K562 (cell line): ENCODE measurements at regions not wholly inside any gene's neighbourhood (a gene's known extent, or its start where the extent isn't known, plus 50 kb on each side); places are given as distances from the start of the nearest gene placed in this dataset.

ENCODE experiments used
- ATAC-seq: fragments of 200-7000 bp; cut with Tn5 transposase; 3 replicates; pipeline ENCODE4 v1.9.1; 2020; ENCODE audit warnings: moderate library complexity
- BruUV-seq: library from RNA; stranded (reverse); fragments of 400-500 nt; replicated peaks from 2 replicates; lab custom pipeline; 2021; lab: Mats Ljungman, UMichigan
- CTCF ChIA-PET: fragments of 300-600 bp; formaldehyde crosslinking; extraction: SDS; loops from one replicate; lab custom pipeline; 2021; ENCODE audit warnings: low intra/inter-chr PET ratio; lab: Yijun Ruan, JAX
- POLR2A ChIA-PET: fragments of 300-600, 350-650 bp; sonication (Branson Sonifier 250); formaldehyde crosslinking; extraction: SDS; loops from one replicate; lab custom pipeline; 2021; ENCODE audit warnings: antibody characterized with exemption, inconsistent platforms; lab: Yijun Ruan, JAX
- DNase-seq, 4 experiments: peaks; one replicate each; pipeline versions ENCODE4 v3.0.0 to v3.0.0-alpha.2; 2011 to 2018; ENCODE audit warnings: low spot score in 3 of 4, mixed read lengths in 3 of 4; ENCODE audit errors: extremely low read depth in 1 of 4
- FAIRE-seq: peaks from 2 replicates; lab custom pipeline; 2011; peaks lifted over from hg19 to GRCh38; lab: Jason Lieb, UNC
- H2AFZ ChIP-seq: 2 replicates; pipeline ENCODE4 v1.6.0; 2011; ENCODE audit warnings: low read depth, low read length, control low read depth, inconsistent platforms
- H3K27ac ChIP-seq: fragments of 200-600 bp; 3 replicates; pipeline ENCODE4 v1.8.0; 2011; ENCODE audit warnings: low read depth, mild to moderate bottlenecking, control low read depth, inconsistent platforms, low read length, moderate library complexity, mixed read lengths; ENCODE audit errors: extremely low read depth
- H3K27me3 ChIP-seq, 2 experiments: fragments of 300-600 bp in 1 of 2; 2 replicates in 1 of 2; 3 replicates in 1 of 2; pipeline versions ENCODE4 v1.6.0 to v1.8.0; 2011; ENCODE audit warnings: inconsistent platforms in 2 of 2, low read length in 2 of 2, mild to moderate bottlenecking in 1 of 2, mixed read lengths in 1 of 2, moderate library complexity in 1 of 2; ENCODE audit not compliant: control insufficient read depth in 2 of 2, insufficient read depth in 2 of 2
- H3K36me3 ChIP-seq: fragments of 300-600 bp; 3 replicates; pipeline ENCODE4 v1.8.0; 2011; ENCODE audit warnings: mild to moderate bottlenecking, low read length, inconsistent platforms; ENCODE audit not compliant: control insufficient read depth, insufficient read depth
- H3K4me1 ChIP-seq, 2 experiments: fragments of 200-600 bp in 1 of 2; replicated peaks in 1 of 2; 2 replicates in 1 of 2; 3 replicates in 1 of 2; pipeline versions ENCODE4 v1.5.1 to v1.8.0; 2011; ENCODE audit warnings: inconsistent platforms in 2 of 2, low read length in 2 of 2, mild to moderate bottlenecking in 1 of 2, mixed read lengths in 1 of 2, moderate library complexity in 1 of 2; ENCODE audit not compliant: control insufficient read depth in 2 of 2, insufficient read depth in 2 of 2
- H3K4me2 ChIP-seq: 2 replicates; pipeline ENCODE4 v1.6.1; 2011; ENCODE audit warnings: low read length, control low read depth, inconsistent platforms, mixed read lengths; ENCODE audit not compliant: insufficient read depth
- H3K4me3 ChIP-seq: fragments of 200-600 bp; sonication (generic), shearing (Covaris generic); 2 replicates; pipeline ENCODE4 v1.5.1; 2016; ENCODE audit warnings: control low read depth, inconsistent platforms
- H3K79me2 ChIP-seq: fragments of 200-600 bp; 3 replicates; pipeline ENCODE4 v1.8.0; 2011; ENCODE audit warnings: low read length, inconsistent platforms; ENCODE audit not compliant: control insufficient read depth, insufficient read depth
- H3K9ac ChIP-seq, 2 experiments: 2 replicates each; pipeline versions ENCODE4 v1.6.0 to v1.6.1; 2011; ENCODE audit warnings: low read depth in 2 of 2, low read length in 2 of 2, control low read depth in 1 of 2, inconsistent platforms in 1 of 2, mild to moderate bottlenecking in 1 of 2, mixed read lengths in 1 of 2; ENCODE audit not compliant: insufficient read depth in 1 of 2
- H3K9me1 ChIP-seq: one replicate; pipeline ENCODE4 v1.6.0; 2011; ENCODE audit warnings: inconsistent platforms, mild to moderate bottlenecking, low read length, moderate library complexity; ENCODE audit not compliant: control insufficient read depth, insufficient read depth
- H3K9me3 ChIP-seq: replicated peaks from 2 replicates; pipeline ENCODE4 v1.5.1; 2011; ENCODE audit warnings: low read depth, low read length, inconsistent platforms; ENCODE audit not compliant: control insufficient read depth, insufficient read depth
- H4K20me1 ChIP-seq: replicated peaks from 2 replicates; pipeline ENCODE4 v1.6.1; 2011; ENCODE audit warnings: low read length, inconsistent platforms, mixed read lengths; ENCODE audit not compliant: control insufficient read depth, insufficient read depth
- ADNP ChIP-seq: fragments of 200-800 bp; sonication (Bioruptor generic); IDR thresholded peaks from 2 replicates; pipeline ENCODE4 v1.6.1; 2016; ENCODE audit warnings: missing genetic modification characterization, missing compliant biosample characterization
- BMI1 ChIP-seq: fragments of 150-350 bp; IDR thresholded peaks from 2 replicates; pipeline ENCODE4 v1.6.1; 2014; ENCODE audit warnings: low read length
- CTCFL ChIP-seq: IDR thresholded peaks from 2 replicates; pipeline ENCODE4 v1.6.1; 2011; ENCODE audit warnings: borderline replicate concordance, low read depth, mild to moderate bottlenecking, moderate library complexity, low read length; ENCODE audit not compliant: insufficient read depth, poor library complexity, severe bottlenecking
- FOXK1 ChIP-seq: sonication (generic); formaldehyde crosslinking; IDR thresholded peaks from 2 replicates; pipeline ENCODE4 v1.8.0; 2022; ENCODE audit warnings: missing genetic modification reagents, mild to moderate bottlenecking, borderline replicate concordance
- MITF ChIP-seq: IDR thresholded peaks from 2 replicates; pipeline ENCODE4 v1.6.1; 2014; ENCODE audit warnings: antibody characterized with exemption
- NCOA1 ChIP-seq: fragments of 450-650 bp; IDR thresholded peaks from 2 replicates; pipeline ENCODE4 v1.6.1; 2016; ENCODE audit warnings: low read depth
- NCOA2 ChIP-seq, 2 experiments: fragments of 450-650 bp; IDR thresholded peaks; 2 replicates each; pipeline ENCODE4 v1.6.1; 2018; ENCODE audit warnings: mild to moderate bottlenecking in 2 of 2, moderate library complexity in 1 of 2; ENCODE audit not compliant: partially characterized antibody in 2 of 2
- NR0B1 ChIP-seq: fragments of 450-650 bp; IDR thresholded peaks from one replicate; pipeline ENCODE4 v1.6.1; 2018; ENCODE audit warnings: mild to moderate bottlenecking, moderate library complexity; ENCODE audit not compliant: partially characterized antibody
- PHTF2 ChIP-seq: fragments of 250-450 bp; sonication (Bioruptor Pico); IDR thresholded peaks from 2 replicates; pipeline ENCODE4 v1.5.0; 2021; ENCODE audit warnings: mild to moderate bottlenecking
- POLR3A ChIP-seq: IDR thresholded peaks from 2 replicates; pipeline ENCODE4 v1.6.1; 2011; ENCODE audit warnings: borderline replicate concordance, mild to moderate bottlenecking, moderate library complexity; ENCODE audit not compliant: insufficient read length, insufficient read depth; ENCODE audit errors: extremely low read depth
- SP2 ChIP-seq: IDR thresholded peaks from 2 replicates; pipeline ENCODE4 v1.6.1; 2011; ENCODE audit warnings: mild to moderate bottlenecking, low read depth, low read length, moderate library complexity; ENCODE audit not compliant: poor library complexity, severe bottlenecking; ENCODE audit errors: extremely low read depth
- TBP ChIP-seq: optimal IDR thresholded peaks from 2 replicates; pipeline ENCODE3; 2011; ENCODE audit warnings: low read depth, low read length, improper control_type of control experiment
- TSC22D4 ChIP-seq: fragments of 450-650 bp; IDR thresholded peaks from 2 replicates; pipeline ENCODE4 v1.6.1; 2016; ENCODE audit warnings: missing genetic modification characterization, missing biosample characterization, control low read depth
- XRCC4 ChIP-seq: IDR thresholded peaks from one replicate; pipeline ENCODE4 v1.6.1; 2011; ENCODE audit not compliant: insufficient read depth, insufficient read length; ENCODE audit errors: extremely low read depth
- ZFPM2 ChIP-seq: fragments of 250-450 bp; sonication (Bioruptor Pico); IDR thresholded peaks from 2 replicates; pipeline ENCODE4 v1.5.1; 2022; ENCODE audit warnings: mild to moderate bottlenecking
- WGBS: fragments of 100-300 bp; shearing (Covaris generic); methylation state at CpG from one replicate; pipeline ENCODE4 v1.1.6; 2016; ENCODE audit warnings: low coverage, mixed read lengths; ENCODE audit not compliant: insufficient coverage; ENCODE audit errors: missing lambda C conversion rate; 5-methylcytosine and 5-hydroxymethylcytosine counted together
- in situ Hi-C: fragments of 300-500 bp; cut with MboI; formaldehyde crosslinking; loops from 4 replicates; pipeline ENCODE4 v1.15.0; 2018; ENCODE audit warnings: inconsistent platforms, mixed read lengths
- intact Hi-C: fragments of 100-400 bp; cut with micrococcal nuclease; formaldehyde crosslinking; loops from 2 replicates; pipeline ENCODE4 v1.14.2; 2022

GRCh38 chr1:87766737-87767136 is 438.1 kb downstream of the LMO4 start (continued):
- TF ChIP-seq TBP = no peak
- no peak for TF ChIP-seq MITF
- TF ChIP-seq TSC22D4 (tag) = no peak

- CTCF ChIA-PET = no interaction called here
- no TSS peak for BruUV-seq
- Histone ChIP-seq H3K27ac (no peak overlapping the region), H3K36me3 (no peaks in the 10 kb centered on the region), H3K79me2 (no peaks in the 10 kb centered on the region), H3K9me3 (no peaks in the 10 kb centered on the region), H3K9me1 (no peaks in the 10 kb centered on the region)
- intact Hi-C loops = no loop called here
- TF ChIP-seq SP2 (no peak), ADNP (tag) (no peak), NCOA2 (IDR thresholded peaks at IDR 0.05; ENCODE audit: partially characterized antibody in 2 of 2) (no peak), NCOA1 (no peak), TBP (no peak), ZFPM2 (CRISPR knock-in tag) (no peak), NR0B1 (no peak), FOXK1 (CRISPR knock-in tag) (no peak), CTCFL (no peak), POLR3A (no peak), BMI1 (no peak), PHTF2 (no peak), XRCC4 (no peak)
- TF ChIP-seq, all 486 proteins: peak for 0
- in situ Hi-C loops = no loop called here
- H4K20me1 ChIP-seq = no peaks in the 10 kb centered on the region
- H3K9ac ChIP-seq = no peak overlapping the region
- no peak for ATAC-seq
- DNase-seq = no peak
- POLR2A ChIA-PET = no interaction called here
- no peak overlapping the region for H3K4me2 ChIP-seq
- no peaks in the 10 kb centered on the region for H3K27me3 ChIP-seq
- FAIRE-seq = no peak
- H2AFZ ChIP-seq = no peak overlapping the region
- 10% methylated on average over 3 of the region's 3 CpGs for WGBS
- no peaks in the 10 kb centered on the region for H3K4me1 ChIP-seq
- H3K4me3 ChIP-seq = no peak overlapping the region
These were observed 450.2 kb downstream of the LMO4 start for GRCh38 chr1:87778896-87779295.
